Neural progenitor cell (in vitro differentiated cells): ENCODE measurements at regions not wholly inside any gene's neighbourhood (a gene's known extent, or its start where the extent isn't known, plus 50 kb on each side); places are given as distances from the start of the nearest gene placed in this dataset.

Experiments
- CTCF ChIP-seq: fragments of 200-600 bp; sonication (generic); IDR thresholded peaks from 2 replicates; pipeline ENCODE4 v1.5.1; 2017; ENCODE audit warnings: antibody characterized with exemption, mild to moderate bottlenecking
- EZH2 ChIP-seq: fragments of 200-600 bp; sonication (generic); IDR thresholded peaks from 2 replicates; pipeline ENCODE4 v1.6.1; 2017; ENCODE audit warnings: antibody characterized with exemption, mild to moderate bottlenecking, moderate library complexity

GRCh38 chr2:120926463-120927264, 191.0 kb downstream of the GLI2 start:
- TF ChIP-seq CTCF (no peak), EZH2 (no peak)
